Stimulated activated CD4-positive, alpha-beta T cell treated with anti-CD3 and anti-CD28 coated beads, Interleukin-4, amount 100 ng/mL, for 48 hours (primary cell): ENCODE measurements at regions not wholly inside any gene's neighbourhood (a gene's known extent, or its start where the extent isn't known, plus 50 kb on each side); places are given as distances from the start of the nearest gene placed in this dataset.
"Not testable (repeated sequence)": the region's sequence is repeated elsewhere in the genome, so short reads cannot be mapped to it uniquely, and the experiment has no call there.

ENCODE experiments used
- DNase-seq, 2 donors: peaks; one replicate each; pipeline ENCODE4 v3.0.0-alpha.2; 2020; ENCODE audit warnings: low read depth in 2 of 2

DNA sequence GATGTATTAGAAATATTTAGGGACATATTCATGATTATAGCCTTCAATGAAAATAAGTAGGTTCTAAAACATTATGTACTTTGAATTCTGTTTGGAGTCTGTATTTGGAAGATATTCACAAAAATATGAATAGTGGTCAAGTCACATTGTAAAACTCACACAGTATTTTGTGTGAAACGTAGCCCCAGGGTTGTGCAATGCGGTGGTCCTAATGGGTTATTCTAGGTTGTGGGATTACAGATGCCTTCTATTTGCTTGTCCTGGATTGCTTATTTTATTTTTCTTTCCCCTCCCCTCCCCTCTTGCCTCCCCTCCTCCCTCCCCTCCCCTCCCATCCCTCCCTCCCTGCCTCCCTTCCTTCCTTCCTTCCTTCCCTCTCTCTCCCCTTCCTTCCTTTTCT lies 93.7 kb upstream of the THUMPD2 start:
- DNase-seq = no peak

DNA sequence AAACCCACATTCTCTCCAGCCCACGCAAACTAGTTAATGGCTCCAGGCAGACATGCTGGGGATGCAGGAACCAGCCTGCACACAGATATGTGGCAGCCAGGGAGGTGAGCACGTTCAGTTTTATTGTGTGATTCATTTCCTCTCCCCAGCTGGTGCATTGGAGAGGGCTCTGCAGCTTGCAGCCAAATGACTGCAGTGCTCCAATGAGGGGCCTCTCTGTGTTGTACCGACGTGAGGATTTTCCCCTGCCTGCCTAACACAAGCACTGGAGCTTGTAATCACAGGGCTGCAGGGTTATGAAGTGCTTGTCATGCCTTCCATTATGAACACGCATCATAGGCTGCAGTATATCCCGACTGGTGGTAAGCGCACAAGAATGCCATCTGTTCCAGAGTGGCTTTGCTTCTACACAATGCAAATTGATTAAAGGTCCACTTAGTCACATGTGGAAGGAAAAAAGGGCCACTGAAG lies 92.3 kb upstream of the THUMPD2 start:
- no peak for DNase-seq

DNA sequence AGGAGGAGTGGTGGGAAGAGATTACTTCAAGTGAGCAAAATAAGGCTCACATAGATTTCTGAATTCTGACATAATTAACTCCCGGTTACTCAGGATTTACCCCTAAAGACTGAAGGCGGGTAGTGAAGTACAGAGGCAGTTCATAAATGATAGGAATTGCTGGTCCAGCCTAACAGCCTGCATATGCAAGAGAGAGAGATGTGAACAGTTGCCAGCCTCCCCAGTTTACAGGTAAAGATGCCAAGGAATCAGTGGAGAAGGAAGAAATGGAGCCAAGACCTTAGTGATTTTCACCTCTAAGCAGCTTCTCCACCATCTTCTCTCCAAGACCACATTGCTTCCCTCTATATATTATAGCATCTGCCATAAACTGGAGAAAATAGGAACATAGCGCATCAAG lies 91.8 kb upstream of the THUMPD2 start:
- DNase-seq = no peak

DNA sequence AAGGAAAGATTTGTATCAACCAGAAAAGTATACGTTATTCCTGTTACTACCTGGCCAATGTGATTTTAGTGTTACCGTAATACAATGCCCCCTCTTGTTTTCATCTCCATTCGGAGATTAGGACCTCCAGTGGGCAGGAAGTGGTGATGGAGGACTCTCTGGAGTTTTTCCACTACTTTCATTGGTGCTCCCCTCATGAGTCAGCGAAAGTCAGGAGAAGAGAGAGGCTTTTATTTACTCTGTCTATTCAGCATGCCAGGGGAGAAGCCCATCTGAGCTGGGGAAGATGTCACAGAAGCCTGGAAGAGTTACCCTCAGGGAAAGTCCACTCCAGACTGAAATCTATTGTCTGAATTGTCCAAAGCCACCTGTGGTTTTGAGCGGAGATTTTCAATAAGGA lies 88.2 kb upstream of the THUMPD2 start:
- no peak for DNase-seq

DNA sequence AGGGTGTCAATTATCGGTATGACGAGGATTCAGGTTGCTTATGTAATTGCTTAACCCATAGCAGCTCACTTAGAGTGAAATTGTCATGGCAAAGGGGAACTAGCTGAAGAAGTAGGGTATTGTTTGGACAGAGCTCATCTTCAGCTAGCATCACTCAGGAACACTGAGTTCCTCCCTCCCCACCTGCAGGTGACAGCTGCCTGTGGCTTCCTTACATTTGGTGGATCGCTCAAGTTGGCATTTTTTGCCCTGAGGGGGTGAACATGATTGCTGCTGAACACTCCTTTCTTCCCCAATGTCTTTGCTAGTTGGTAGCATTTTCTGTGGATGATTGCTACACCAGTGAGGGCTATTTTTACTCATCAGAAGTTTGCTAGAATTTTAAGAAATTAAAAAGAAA lies 86.7 kb upstream of the THUMPD2 start:
- no peak for DNase-seq

DNA sequence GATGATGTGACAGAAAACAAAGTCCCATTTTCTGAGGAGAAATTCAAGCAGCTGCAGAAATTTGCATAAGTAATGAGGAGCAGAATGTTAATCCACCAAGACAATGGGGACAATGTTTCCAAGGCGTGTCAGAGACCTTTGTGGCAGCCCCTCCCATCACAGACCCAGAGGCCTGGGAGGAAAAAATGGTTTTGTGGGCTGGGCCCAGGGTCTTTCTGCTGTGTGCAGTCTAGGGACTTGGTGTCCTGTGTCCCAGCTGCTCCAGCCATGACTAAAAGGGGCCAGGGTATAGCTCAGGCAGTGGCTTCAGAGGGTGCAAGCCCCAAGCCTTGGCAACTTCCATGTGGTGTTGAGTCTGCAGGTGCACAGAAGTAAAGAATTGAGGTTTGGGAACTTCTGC lies 84.6 kb upstream of the THUMPD2 start:
- DNase-seq = not testable (repeated sequence)

DNA sequence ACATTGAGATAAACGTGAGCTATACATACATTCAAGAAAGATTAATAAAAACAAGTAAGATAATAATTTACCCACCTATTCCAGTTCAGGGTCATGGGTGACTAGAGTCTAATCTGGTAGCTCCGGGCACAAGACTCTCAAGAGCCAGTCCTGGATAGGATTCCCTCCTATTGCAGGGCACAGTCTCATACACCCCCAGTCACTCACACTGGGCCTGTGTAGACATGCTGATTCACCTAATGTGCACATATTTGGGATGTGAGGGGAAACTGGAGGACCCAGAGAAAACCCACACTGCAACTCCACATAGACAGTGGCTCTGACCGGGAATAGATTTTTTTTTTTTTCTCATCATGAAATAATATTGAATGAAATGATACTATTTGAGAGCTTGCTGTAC lies 81.5 kb upstream of the THUMPD2 start:
- no peak for DNase-seq

DNA sequence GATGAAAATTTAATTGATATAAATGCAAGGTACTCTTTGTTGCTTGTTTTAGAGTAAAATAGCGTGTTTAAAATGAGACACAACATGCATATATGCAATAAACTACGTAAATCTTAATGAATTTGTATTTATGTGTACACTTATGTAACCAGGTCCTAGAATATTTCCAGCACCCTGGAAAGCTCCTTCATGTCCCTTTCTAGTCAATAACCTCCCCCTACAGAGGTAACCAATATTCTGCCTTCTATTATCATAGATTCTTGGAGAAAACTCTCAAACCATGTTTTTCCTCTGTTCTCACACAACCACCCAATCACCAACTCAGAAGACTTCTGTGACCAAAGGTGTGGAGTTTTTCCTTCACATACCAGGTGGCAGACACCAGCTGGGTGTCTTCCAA lies 79.6 kb upstream of the THUMPD2 start:
- DNase-seq = no peak

DNA sequence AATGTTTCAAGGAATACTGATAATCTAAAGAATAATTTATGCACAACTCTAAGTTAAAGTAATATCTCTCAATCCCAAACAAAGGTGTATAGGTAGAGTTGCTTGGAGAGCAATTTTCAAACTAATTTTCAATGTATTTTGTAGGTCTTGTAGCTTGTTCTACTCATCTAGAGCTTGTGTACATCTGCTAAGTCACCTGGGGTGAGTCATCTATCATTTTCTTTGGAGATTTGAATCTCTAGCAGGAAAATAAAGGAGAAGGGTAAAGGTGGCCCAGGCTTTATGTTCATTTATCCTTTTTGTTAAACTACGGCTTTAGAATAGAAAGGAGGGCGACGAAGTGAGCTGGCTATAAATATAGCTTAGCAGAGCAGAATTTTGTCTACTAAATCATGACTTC lies 76.8 kb upstream of the THUMPD2 start:
- DNase-seq = no peak

DNA sequence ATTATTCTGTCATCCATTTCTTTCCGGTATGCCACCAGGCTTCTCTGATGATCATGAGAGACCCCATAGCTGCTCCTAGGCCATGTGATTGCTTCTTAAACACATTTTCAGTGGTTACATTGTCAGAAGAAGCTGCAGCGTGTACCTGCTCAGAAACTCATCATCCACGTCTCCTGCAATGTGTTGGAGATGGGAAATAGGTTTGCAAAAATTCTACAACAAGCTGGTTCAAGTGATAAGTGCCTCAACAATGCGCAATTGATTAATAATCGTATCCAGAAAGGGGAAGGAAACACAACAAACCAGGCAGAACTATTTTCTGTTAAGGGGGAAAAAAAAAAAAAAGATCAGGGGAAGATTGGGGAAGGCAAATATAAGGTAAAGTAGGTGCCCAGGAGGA lies 75.7 kb upstream of the THUMPD2 start:
- no peak for DNase-seq

DNA sequence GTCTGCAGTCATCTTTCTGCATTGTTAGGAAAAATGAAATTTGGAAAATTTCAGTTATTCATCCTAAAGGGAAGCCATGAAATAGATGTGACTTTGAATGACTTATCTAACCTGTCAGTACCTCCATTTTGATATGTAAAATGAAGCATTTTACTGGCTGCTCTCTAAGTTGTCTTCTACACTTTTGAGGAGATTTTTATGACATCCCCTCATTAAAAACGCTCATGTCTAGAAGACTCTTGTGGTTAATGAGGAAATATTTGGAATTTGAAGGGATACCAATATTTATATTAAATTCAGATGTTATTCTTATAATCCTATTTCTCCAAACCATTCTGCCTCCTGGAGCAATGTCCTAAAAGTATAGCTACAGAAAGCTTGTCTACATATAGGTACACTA lies 73.8 kb upstream of the THUMPD2 start:
- no peak for DNase-seq

DNA sequence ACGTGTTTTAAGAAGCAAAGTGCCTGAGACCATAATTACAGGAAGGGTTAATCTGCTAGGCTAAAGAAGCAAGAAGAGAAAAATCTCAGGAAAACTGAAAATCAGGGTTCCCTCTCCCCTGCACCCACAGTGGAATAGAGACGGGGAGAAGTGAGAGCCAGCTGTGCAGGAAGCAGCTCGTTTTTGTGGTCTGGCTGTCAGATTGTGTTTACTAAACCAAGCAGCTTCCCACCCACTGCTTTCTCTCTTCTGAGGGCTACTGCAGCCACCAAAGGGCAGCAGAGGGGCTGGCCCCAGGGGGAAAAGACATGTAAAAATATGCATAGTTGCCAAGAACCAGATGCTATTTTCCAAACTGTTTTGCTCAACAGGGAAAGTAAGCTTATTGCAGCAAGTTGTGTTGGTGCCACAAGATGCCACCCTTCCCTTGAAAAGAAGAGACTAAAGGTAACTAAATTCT lies 72.6 kb upstream of the THUMPD2 start:
- DNase-seq = no peak

DNA sequence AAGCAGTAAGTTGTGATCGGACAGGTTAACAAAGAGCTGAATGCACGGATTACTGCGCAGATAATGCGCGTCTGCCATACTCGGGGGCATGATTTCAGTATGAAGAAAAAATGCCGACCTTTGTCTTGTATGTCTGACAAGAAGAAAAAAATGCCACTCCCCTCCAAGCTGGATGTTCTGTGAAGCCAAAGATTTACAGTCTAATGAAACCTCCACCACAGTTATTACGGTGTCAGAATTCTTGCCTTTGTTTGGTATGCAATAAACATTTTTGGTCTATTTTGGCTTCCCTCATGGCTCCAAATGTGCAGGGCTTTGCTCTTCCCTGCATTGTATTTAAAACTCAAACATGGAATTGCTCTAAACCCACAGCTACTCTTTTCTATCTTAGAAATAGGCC lies 72.2 kb upstream of the THUMPD2 start:
- DNase-seq = no peak

DNA sequence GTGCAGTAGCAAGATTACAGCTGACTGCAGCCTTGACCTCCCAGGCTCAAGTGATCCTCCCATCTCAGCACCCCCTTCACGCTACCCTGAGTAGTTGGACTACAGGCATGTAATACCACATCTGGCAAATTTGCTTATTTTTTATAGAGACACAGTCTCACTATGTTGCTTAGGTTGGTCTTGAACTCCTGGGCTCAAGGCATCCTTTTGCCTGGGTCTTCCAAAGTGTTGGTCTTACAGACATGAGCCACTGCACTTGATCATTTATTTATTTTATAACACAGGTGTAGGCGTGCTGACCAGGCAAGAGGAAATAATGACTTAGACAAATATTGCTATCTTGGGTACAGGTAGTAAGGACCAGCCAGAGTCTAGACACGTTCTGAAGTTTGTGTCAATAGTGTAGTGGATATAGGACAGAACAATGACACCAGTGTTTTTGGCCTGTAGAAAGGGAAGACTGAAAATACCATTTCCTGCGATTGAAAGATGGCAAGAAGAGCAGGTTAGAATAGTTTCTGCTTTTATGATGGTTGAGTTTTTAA lies 71.0 kb upstream of the THUMPD2 start:
- DNase-seq = no peak

DNA sequence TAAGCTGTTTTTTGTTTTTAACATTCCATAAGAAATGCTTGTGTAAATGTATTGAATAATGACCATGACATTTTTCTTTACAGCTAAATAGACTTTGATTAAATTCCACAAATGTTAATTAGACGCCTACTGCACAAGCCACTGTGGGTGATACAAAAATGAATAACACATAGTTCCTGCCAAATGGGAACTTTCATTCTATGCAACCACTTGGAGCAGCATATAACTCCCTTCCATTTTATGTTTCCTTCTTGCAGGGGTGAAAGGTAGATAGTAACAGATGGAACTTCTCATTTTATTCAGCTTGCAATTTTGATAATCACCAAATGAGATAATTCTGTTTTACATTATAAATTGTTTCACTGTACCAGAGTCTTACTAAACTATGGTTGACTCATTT lies 70.0 kb upstream of the THUMPD2 start:
- no peak for DNase-seq

DNA sequence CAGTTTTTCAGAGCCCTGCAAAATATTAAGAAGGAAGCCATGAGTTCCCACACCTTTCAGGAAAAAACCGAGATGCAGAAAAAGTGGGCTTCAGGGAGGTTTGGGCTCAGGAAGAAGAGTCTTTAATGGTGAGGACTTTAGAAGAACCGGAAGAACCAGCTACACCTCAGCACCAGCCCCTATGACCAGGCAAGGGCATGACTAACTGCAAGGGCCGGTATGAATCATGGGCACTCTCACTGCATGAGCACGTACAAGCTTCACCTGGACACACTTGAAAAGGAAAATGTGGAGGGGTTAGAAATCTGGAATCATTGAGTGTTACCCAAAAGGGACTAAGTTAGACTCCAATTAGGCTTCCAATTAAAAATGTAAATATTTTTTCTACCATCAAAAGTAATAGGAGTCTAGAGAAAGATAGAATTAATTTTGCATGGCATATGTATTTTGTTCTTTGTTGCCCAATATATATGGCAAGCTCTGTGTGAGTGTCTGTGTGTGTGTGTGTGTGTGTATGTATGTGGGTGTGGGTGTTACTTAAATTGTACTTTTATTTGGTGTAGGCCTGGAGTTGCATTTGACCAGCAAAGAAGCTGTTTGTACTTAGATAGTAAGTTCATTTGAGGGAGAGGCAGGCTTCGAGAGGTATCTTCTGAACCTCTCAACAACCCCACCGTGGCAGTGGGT lies 66.5 kb upstream of the THUMPD2 start:
- DNase-seq = no peak

DNA sequence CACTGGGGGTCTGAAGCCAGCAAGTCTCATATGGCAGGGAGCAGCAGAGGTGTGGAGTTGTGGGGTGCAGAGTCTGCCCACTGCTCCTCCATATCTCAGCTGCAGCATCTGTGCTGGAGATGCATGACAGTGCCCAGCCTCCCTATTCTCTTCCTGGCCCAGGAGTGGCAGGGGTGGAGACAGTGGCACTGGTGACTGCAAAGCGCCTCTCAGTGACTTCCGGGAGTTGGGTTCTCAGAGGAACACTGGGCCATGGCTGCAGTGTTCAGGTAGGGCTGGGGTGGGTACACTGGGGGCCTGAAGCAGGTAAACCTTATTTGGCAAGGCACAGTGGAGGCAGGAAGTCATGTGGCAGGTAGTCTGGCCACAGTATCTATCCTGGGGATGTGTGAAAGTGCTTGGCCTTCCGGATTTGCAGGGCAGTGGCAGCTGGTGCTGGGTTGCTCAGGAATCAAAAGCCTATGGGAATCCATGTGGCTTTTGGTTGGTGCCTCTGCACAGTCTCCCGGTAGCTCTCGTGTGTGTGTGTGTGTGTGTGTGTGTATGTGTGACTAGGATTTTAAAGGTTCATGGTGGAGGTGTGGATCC lies 60.3 kb upstream of the THUMPD2 start:
- no peak for DNase-seq

DNA sequence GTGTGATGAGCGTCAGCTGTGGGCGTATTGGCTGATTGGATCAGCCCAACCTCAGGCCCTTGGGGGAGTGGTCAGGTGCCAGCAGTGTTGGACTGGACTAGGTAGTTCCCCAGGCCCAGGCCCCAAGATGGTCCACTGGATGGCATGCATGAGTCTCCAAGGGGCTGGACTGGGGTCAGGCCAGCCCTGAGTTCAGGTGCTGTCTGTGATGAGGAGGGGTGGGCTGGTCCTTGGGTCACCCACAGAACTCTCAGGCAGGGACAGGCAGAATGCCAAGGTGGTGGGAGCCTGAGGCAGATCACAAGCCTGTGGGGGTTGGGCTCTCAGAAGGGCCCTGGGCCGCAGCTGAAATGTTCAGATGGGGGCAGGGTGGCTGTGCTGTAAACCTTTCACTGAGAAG lies 59.5 kb upstream of the THUMPD2 start:
- DNase-seq = no peak

DNA sequence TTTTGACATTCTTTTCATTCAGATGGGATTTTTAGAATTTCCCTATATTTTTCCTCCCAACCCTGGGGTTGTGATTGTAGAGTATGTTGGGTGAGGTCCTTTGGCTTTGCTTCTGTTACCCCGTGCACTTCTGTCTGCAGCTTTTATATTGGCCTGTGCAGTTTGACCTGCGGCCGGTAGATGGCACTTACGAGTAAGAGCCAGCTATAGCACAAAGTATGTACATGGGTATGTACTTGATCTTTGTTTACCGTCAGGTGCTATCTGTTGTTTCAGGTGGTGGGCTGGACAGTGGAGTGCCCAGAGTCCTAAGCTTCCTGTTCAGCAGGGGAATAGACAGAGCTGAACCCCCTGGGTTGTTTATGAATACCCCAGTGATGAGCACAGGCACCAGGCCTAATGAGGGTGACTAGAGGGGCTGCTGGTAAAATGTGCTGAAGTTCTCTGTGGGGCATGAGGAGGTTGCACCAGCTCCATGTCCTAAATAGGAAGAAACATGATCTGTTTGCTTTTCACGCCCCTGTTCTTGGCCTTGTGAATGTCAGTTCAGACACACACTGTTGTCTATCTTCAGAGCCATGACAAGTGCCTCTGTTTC lies 58.9 kb upstream of the THUMPD2 start:
- DNase-seq = no peak

DNA sequence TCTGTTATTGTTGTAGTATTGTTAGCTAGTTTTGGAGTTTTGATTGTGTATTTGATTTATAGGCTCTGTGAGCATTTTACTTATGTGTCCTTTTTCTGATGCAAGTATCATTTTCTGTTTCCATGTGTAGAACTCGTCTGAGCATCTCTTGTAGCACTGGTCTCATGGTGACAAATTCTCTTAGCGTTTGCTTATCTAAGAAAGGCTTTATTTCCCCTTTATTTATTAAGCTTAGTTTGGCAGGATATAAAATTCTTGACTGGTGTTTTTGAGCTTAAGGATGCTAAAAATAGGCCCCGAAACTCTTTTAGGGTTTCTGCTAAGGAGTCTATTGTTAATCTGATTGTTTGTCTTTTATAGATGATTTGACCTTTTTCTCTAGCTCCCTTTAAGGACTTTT lies 57.6 kb upstream of the THUMPD2 start:
- DNase-seq = no peak

DNA sequence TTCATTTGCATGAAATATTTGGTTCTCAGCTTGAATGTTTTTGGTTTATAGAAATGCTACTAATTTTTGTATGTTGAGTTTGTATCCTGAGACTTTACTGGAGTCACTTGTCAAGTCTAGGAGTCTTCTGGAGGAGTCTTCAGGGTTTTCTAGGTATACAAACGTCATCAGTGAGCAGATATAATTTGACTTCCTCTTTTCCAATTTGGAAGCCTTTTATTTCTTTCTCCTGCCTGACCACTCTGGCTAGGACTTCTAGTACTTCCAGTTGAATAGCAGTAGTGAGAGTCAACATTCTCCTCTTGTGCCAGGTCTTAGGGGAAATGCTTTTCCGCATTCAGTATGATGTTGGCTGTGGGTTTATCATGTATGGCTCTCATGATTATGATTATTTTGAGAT lies 55.4 kb upstream of the THUMPD2 start:
- DNase-seq = no peak

DNA sequence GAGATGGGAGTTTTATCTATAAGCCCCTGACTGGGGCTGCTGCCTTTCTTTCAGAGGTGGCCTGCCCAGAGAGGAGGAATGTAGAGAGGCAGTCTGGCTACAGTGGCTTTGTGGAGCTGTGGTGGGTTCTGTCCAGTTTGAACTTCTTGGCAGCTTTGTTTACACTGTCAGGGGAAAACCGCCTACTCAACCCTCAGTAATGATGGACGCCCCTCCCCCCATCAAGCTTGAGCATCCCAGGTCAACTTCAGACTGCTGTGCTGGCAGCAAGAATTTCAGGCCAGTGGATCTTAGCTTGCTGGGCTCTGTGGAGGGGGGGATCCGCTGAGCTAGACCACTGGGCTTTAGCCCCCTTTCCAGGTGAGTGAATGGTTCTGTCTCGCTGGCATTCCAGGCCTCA lies 51.6 kb upstream of the THUMPD2 start:
- not testable (repeated sequence) for DNase-seq
